Right cardiac atrium (tissue), 5 donors: ENCODE measurements at regions not wholly inside any gene's neighbourhood (a gene's known extent, or its start where the extent isn't known, plus 50 kb on each side); places are given as distances from the start of the nearest gene placed in this dataset.

Source experiments
- ATAC-seq, 2 donors: fragments of 200-7000 bp; cut with Tn5 transposase; one replicate each; pipeline versions ENCODE4 v1.8.0 to v1.9.1; 2020; ENCODE audit warnings: moderate library complexity in 2 of 2, mild to moderate bottlenecking in 1 of 2
- DNase-seq, 3 donors: peaks; one replicate each; pipeline ENCODE4 v3.0.0-alpha.2; 2020
- H3K27ac ChIP-seq: one replicate; pipeline ENCODE4 v1.5.1; 2013; ENCODE audit warnings: mild to moderate bottlenecking, low read length, control low read depth, moderate library complexity
- H3K27me3 ChIP-seq: one replicate; pipeline ENCODE4 v1.6.1; 2013; ENCODE audit not compliant: control insufficient read depth, insufficient read depth
- H3K4me1 ChIP-seq: one replicate; pipeline ENCODE4 v1.6.1; 2013; ENCODE audit warnings: low read length; ENCODE audit not compliant: control insufficient read depth, insufficient read depth
- H3K4me3 ChIP-seq: one replicate; pipeline ENCODE4 v1.5.1; 2013; ENCODE audit warnings: low read length, control low read depth
- H3K9me3 ChIP-seq: one replicate; pipeline ENCODE4 v1.6.1; 2013; ENCODE audit warnings: low read length; ENCODE audit not compliant: control insufficient read depth
- WGBS: extraction: QIAGEN DNeasy Blood & Tissue Kit; methylation state at CpG from one replicate; pipeline ENCODE4 v1.1.7; 2013; 5-methylcytosine and 5-hydroxymethylcytosine counted together
- intact Hi-C, 4 donors: fragments of 100-400 bp; cut with DNase I; formaldehyde crosslinking; loops; one replicate each; pipeline versions ENCODE4 v1.11.0 to v1.14.0; 2022 to 2023
- donor health status: healthy with polysubstance abuse.
- donor health status: DM: no; HTN: yes; CAD: no.
- donor health status: DM: no; HTN: no; CAD: no.
- donor health status: DM: no; HTN: yes; CAD: no; lungs with severe emphysema.
- donor health status: DM: yes; HTN: yes; CAD: no.

DNA sequence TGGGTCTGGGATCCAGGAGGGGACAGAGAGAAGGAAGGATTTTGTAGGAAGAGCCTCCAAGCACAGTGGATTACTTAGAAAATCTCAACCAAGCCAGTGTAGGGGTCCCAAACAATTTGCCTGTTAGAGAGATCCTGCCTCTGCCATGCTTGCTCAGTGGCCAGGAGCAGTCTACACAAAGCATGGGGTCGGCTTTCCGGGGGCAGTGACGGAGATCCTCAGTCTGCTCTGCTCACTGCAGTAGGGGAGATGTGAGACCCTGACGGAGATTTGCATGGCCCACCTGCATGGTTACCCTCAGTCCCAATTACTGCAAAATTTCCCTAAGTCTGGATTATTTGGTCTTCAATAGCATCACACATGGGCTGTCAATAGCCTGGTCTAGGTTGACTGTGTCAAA is 385.2 kb downstream of the CMPK2 start:
- ATAC-seq, result no peak
- H3K27ac ChIP-seq, result no peak overlapping the region
- no peaks in the 10 kb centered on the region for H3K4me1 ChIP-seq
- H3K9me3 ChIP-seq, result no peaks in the 10 kb centered on the region
- no peak overlapping the region for H3K4me3 ChIP-seq
- H3K27me3 ChIP-seq, result no peaks in the 10 kb centered on the region
- intact Hi-C loops, result no loop called here
- DNase-seq, result no peak
- 93% methylated on average over 4 of the region's 4 CpGs for WGBS

DNA sequence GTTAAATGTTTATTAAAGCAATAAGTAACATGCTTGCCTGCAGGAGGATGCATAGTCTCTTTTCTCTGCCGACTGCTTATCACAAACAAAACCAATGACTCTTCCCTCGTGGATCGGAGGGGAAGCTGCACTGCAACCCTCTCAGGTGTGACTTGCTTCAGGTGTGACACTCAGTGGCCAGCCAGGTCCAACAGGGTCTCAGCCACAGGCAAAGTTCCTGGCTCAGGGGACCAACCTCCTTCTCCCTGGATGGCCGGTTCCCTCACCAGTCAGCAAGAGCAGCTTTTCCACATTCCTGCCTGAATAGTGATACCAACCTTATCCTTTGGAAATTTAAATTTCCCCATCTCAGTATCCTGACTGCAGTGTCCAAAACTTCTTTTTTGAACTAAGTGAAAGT is 383.5 kb downstream of the CMPK2 start:
- no peak for DNase-seq
- H3K4me3 ChIP-seq, result no peak overlapping the region
- ATAC-seq, result no peak
- no peaks in the 10 kb centered on the region for H3K9me3 ChIP-seq
- no peak overlapping the region for H3K27ac ChIP-seq
- intact Hi-C loops, result no loop called here
- H3K4me1 ChIP-seq, result no peaks in the 10 kb centered on the region
- 57% methylated on average over 4 of the region's 4 CpGs for WGBS
- H3K27me3 ChIP-seq, result no peaks in the 10 kb centered on the region

DNA sequence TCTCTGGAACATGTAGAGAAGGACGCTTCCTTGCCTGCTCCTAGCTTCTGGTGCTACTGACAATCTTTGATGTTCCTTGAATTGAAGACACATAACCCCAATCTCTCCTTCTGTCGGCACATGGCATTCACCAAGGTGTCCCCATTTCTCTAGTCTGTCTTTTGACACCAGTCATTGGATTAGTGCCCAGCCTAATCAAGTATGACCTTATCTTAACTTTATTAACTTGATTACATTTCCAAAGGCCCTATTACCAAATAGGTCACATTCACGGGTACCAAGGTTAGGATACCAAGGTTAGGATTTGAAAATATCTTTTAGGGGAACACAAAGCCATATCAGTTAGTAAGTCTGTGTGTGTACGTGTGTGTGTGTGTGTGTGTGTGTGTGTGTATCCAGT is 377.9 kb downstream of the CMPK2 start:
- Histone ChIP-seq H3K27ac (no peak overlapping the region), H3K4me3 (no peak overlapping the region), H3K27me3 (no peaks in the 10 kb centered on the region), H3K4me1 (no peaks in the 10 kb centered on the region), H3K9me3 (no peaks in the 10 kb centered on the region)
- intact Hi-C loops, result no loop called here
- WGBS, result 65% methylated on average over 4 of the region's 4 CpGs
- ATAC-seq (no peak), DNase-seq (no peak)

DNA sequence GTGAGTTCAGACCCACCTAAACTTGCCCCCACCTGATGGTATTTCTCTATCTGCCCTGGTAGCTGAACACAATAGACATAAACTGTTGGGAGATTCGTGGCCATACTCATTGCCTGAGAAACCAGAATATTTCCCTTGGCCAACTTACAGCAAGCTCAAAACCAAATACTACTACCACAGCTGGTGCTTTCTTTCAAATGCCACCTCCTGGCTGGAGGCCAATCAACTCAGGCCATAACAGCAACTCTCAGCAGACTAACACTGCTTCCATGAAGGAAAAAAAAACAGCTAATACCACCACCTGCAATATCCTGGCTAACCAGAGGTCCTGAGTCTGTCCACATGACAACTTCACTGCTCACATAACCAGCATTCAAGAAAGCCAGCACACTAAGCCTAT is 373.1 kb downstream of the CMPK2 start:
- no peak for ATAC-seq
- Histone ChIP-seq H3K9me3 (no peaks in the 10 kb centered on the region), H3K4me3 (no peak overlapping the region), H3K4me1 (no peaks in the 10 kb centered on the region), H3K27me3 (no peaks in the 10 kb centered on the region), H3K27ac (no peak overlapping the region)
- DNase-seq, result no peak
- WGBS, result 70% methylated on average over 1 of the region's 1 CpG
- intact Hi-C loops, result no loop called here

DNA sequence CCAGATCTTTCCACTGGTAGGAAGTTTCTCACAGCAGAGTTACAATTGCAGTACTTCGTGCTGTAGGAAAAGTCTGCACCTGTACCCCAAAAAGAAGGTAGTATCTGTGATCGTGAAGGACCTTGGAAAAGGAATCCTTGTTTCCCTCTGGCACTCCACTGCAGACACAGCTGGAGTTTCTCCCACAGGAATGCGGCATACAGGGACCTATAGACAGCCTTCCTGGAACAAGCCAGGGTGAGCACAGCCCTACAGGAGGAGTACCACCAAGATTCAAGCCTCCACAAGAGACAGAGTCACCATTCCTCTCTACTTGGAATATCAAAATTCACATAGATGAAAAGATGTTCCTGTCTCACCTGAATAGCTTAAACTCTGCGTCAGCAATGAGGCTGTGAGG is 372.4 kb downstream of the CMPK2 start:
- Histone ChIP-seq H3K4me1 (no peaks in the 10 kb centered on the region), H3K9me3 (no peaks in the 10 kb centered on the region), H3K4me3 (no peak overlapping the region), H3K27ac (no peak overlapping the region), H3K27me3 (no peaks in the 10 kb centered on the region)
- WGBS, result 82% methylated on average over 4 of the region's 4 CpGs
- ATAC-seq (no peak), DNase-seq (no peak)
- intact Hi-C loops, result no loop called here

DNA sequence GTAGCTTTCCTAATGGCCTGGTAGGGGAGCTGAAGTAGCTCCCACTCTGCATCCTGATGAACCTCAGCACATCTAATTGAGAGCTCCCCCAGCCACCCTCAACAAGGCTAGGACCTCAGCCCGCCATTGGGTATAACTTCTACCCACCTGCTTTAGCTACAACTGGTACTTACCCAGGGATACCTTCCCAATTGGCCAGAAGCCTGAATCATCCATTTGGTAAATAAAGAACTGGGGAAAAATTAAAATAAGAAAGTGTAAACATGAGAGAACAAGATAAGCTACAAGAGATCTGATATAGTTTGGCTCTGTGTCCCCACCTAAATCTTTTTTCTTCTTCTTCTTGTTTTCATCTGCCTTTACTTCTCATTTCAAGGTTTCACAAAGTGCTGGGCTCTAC is 372.0 kb downstream of the CMPK2 start:
- DNase-seq, result no peak
- ATAC-seq, result no peak
- intact Hi-C loops, result no loop called here
- Histone ChIP-seq H3K9me3 (no peaks in the 10 kb centered on the region), H3K4me1 (no peaks in the 10 kb centered on the region), H3K27me3 (no peaks in the 10 kb centered on the region), H3K27ac (no peak overlapping the region), H3K4me3 (no peak overlapping the region)
- WGBS, result 92% methylated on average over 1 of the region's 1 CpG

DNA sequence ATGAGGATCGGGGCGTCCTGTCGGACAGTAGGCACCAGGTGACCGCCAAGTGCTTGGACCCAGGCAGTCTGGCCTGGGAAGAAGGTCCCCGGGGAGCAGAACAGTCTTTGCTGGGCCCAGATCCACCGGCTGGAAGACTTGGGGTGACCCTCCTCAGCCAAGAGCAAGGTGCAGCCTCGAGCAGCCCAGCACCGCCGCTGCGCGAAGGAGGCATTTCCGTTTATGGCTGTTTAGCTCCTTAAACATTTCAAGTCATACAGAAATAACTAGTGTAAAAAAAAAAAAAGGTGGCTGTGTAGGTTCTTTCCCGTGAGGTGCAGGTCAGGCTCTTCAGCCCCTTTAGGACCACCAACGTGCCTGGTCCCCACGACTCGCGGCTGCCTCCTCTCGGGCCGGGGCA is 370.2 kb downstream of the CMPK2 start:
- ATAC-seq (no peak), DNase-seq (no peak)
- H3K9me3 ChIP-seq, result no peaks in the 10 kb centered on the region
- H3K27ac ChIP-seq, result no peak overlapping the region
- no peaks in the 10 kb centered on the region for H3K27me3 ChIP-seq
- WGBS, result 95% methylated on average over 19 of the region's 19 CpGs
- intact Hi-C loops, result no loop called here
- no peak overlapping the region for H3K4me3 ChIP-seq
- H3K4me1 ChIP-seq, result no peaks in the 10 kb centered on the region

DNA sequence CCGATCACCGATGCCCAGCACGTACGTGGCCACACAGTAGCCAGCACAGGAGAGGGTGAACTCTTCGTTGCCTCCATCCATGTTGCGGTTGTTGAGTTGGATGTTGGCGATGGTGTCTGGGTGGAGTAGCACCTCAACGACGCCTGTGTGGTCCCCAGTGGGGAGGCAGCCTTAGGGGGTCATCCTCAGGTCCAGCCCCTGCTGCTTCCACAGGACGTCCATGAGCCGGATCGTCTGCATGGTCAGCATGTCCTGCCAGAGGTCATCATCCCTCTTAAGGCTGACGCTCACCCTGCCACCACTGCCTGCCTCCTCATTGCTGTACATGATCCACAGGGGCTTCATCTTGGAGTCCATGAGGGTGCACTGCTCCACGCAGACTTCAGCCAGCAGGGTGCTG is 369.3 kb downstream of the CMPK2 start:
- 92% methylated on average over 14 of the region's 14 CpGs for WGBS
- no peaks in the 10 kb centered on the region for H3K4me1 ChIP-seq
- H3K27ac ChIP-seq, result no peak overlapping the region
- no peak for DNase-seq
- H3K27me3 ChIP-seq, result no peaks in the 10 kb centered on the region
- H3K4me3 ChIP-seq, result no peak overlapping the region
- intact Hi-C loops, result no loop called here
- ATAC-seq, result no peak
- no peaks in the 10 kb centered on the region for H3K9me3 ChIP-seq

DNA sequence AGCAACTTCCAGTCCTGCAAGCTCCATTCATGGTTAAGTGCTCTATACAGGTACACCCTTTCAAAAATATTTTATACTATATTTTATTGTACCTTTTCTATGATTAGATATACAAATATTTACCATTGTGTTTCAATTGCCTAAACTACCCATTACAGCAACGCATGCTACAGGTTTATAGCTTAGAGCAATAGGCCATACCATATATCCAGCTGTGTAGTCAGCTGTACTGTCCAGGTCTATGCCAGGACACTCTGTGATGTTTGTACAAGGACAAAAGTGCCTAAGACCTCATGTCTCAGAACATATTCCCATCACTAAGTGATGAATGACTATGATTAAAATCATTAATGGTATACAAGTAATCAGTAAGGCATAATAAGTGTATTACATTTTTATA is 368.7 kb downstream of the CMPK2 start:
- no peak for ATAC-seq

DNA sequence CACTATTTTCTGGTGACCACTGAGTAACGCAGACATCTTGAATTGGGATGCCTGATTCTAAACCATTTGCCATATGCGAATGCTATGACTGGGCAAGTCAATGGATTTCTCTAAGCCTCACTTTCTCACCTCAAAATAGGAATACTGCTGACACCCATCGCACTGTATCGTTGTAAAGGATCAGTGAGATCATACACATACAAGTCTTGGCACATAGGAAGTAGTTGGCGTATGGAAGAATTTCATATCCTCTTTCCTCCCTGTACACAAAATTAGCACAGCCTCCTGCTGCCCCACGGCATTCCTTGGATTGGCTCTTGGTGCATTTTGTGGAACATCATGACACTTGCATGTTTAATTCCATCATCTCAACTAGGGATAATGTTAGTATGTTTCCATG is 366.9 kb downstream of the CMPK2 start:
- H3K9me3 ChIP-seq, result no peaks in the 10 kb centered on the region
- no peaks in the 10 kb centered on the region for H3K27me3 ChIP-seq
- DNase-seq (no peak), ATAC-seq (no peak)
- H3K27ac ChIP-seq, result no peak overlapping the region
- H3K4me3 ChIP-seq, result no peak overlapping the region
- WGBS, result 90% methylated on average over 6 of the region's 6 CpGs
- intact Hi-C loops, result no loop called here
- H3K4me1 ChIP-seq, result no peaks in the 10 kb centered on the region

More for the DNA sequence above, 368.7 kb downstream of the CMPK2 start:
- H3K9me3 ChIP-seq, result no peaks in the 10 kb centered on the region
- no peaks in the 10 kb centered on the region for H3K4me1 ChIP-seq
- H3K27ac ChIP-seq, result no peak overlapping the region
- no peak for DNase-seq
- 98% methylated on average over 1 of the region's 1 CpG for WGBS
- no peak overlapping the region for H3K4me3 ChIP-seq
- no peaks in the 10 kb centered on the region for H3K27me3 ChIP-seq
- intact Hi-C loops, result no loop called here

DNA sequence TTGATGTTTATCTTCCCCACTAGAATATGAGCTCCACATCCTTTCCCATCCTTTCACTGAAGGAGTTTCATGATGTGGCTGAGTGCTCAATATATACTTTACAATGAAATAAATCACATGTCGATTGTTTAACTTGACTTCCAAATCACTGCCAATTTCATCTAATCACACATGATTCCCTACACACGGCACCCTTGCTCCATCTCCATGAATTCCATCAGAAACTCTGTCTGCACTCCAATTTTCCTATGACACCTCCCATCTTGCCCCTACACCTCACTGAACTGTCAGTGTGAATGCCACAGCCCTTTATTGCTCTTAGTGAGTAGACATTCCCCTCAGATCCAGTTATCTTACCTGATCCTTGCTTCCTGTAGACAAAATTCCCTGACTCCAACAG is 366.0 kb downstream of the CMPK2 start:
- ATAC-seq, result no peak
- 77% methylated on average over 2 of the region's 2 CpGs for whole genome bisulfite sequencing
- intact Hi-C loops, result no loop called here
- Histone ChIP-seq H3K9me3 (no peaks in the 10 kb centered on the region), H3K4me1 (no peaks in the 10 kb centered on the region), H3K27ac (no peak overlapping the region), H3K27me3 (no peaks in the 10 kb centered on the region), H3K4me3 (no peak overlapping the region)
- no peak for DNase-seq

DNA sequence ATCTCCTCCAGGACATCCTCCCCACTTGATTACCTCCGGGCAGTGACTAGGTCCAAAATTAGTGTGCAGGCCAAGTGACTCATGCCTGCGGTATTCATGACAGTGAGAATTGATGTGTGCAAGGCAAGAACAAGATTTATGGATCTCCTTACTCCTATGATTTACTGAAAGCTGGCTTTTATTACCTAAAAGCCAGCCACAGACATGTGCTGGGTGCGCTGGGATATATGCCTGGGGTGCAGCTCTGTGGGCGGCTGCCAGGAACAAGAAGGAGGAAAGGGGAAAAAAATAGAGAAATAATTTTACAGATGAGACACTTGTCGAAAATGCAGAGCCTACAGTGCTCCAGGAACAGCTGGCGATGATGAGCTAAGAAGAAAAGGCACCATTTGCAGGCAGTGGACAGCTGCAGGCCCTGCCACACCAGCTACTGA is 359.3 kb downstream of the CMPK2 start:
- no peak overlapping the region for H3K4me3 ChIP-seq
- no peaks in the 10 kb centered on the region for H3K9me3 ChIP-seq
- no peak overlapping the region for H3K27ac ChIP-seq
- DNase-seq (no peak), ATAC-seq (no peak)
- intact Hi-C loops, result no loop called here
- WGBS, result 44% methylated on average over 6 of the region's 6 CpGs
- no peaks in the 10 kb centered on the region for H3K4me1 ChIP-seq
- H3K27me3 ChIP-seq, result no peaks in the 10 kb centered on the region
